GM12874 (cell line): ENCODE measurements at regions not wholly inside any gene's neighbourhood (a gene's known extent, or its start where the extent isn't known, plus 50 kb on each side); places are given as distances from the start of the nearest gene placed in this dataset.

Experiments
- TF ChIP-seq, protein P1 (sequence below): IDR thresholded peaks from 2 replicates; pipeline ENCODE4 v1.5.1; 2011; ENCODE audit warnings: low read depth, mild to moderate bottlenecking, control low read depth, low read length, moderate library complexity; ENCODE audit not compliant: insufficient read depth

DNA sequence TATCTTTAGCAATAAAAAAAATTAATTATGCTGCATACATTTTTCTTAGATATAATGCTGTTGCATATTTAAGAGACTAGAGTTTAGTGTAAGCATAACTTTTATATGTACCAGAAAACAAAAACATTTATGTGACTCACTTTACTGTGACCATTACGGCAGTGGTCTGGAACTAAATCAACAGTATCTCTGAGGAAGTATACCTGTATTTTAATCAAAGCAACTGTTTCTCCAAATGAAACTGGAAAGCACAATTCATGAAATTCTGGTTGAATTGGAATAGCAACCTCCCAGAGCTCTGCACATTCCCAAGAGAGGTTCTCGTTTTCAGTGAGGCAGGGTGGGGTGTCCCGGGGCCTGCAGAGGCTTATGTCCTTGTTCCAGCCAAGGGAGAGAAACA is 112.2 kb upstream of the TACR1 start:
- TF ChIP-seq, protein P1, sequence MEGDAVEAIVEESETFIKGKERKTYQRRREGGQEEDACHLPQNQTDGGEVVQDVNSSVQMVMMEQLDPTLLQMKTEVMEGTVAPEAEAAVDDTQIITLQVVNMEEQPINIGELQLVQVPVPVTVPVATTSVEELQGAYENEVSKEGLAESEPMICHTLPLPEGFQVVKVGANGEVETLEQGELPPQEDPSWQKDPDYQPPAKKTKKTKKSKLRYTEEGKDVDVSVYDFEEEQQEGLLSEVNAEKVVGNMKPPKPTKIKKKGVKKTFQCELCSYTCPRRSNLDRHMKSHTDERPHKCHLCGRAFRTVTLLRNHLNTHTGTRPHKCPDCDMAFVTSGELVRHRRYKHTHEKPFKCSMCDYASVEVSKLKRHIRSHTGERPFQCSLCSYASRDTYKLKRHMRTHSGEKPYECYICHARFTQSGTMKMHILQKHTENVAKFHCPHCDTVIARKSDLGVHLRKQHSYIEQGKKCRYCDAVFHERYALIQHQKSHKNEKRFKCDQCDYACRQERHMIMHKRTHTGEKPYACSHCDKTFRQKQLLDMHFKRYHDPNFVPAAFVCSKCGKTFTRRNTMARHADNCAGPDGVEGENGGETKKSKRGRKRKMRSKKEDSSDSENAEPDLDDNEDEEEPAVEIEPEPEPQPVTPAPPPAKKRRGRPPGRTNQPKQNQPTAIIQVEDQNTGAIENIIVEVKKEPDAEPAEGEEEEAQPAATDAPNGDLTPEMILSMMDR: no peak

- TF ChIP-seq, protein P1: no peak
Observed at GRCh38 chr2:75310876-75311275, 111.6 kb upstream of the TACR1 start.

DNA sequence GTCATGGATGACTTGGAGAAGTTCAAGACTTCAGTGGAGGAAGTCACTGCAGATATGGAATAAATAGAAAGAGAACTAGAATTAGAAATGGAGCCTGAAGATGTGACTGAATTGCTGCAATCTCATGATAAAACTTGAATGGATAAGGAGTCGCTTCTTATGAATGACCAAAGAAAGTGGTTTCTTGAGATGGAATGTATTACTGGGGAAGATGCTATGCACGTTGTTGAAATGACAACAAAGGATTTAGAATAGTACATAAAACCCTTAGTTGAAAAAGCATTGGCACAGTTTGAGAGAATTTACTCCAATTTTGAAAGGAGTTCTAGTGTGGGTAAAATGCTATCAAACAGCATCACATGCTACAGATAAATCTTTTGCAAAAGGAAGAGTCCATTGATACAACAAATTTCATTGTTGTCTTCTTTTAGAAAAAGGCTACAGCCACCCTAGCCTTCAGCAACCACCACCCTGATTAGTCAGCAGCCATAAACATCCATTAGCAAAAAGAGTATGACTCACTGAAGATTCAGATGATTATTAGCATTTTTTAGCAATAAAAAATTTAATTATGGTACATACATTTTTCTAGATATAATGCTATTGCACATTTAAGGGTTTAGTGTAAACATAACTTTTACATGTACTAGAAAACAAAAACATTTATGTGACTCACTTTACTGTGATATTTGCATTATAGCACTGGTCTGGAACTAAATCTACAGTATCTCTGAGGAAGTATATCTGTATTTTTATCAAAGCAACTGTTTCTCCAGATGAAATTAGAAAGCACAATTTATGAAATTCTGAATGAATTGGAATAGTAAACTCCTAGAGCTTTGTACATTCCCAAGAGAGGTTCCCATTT is 110.5 kb upstream of the TACR1 start:
- TF ChIP-seq, protein P1: no peak

DNA sequence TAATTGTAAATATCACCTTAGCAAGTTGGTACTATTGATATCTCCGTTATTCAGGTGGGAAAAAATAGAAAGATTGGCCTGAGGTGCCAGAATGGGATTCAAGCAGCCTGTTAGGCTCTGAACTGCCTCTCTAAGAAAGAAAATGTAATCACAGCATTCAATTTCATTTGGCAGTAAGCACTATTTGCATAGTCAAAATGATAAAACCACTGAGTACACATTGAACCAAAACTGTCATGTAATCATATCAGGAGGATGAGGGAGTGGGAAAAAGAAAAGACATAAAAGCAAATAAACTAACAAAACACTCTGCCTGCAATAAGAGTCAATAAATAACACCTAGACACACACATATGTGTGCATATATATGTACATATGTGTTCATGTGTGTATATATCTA is 103.9 kb upstream of the TACR1 start:
- TF ChIP-seq, protein P1: no peak

GRCh38 chr2:75294362-75294761 is 95.0 kb upstream of the TACR1 start:
- TF ChIP-seq, protein P1: no peak

- TF ChIP-seq, protein P1: no peak
Observed at GRCh38 chr2:75292826-75293225, 93.5 kb upstream of the TACR1 start.

- TF ChIP-seq, protein P1: no peak
Observed at GRCh38 chr2:75290600-75291150, 91.4 kb upstream of the TACR1 start.
